ENCODE measurements at regions not wholly inside any gene's neighbourhood (a gene's known extent, or its start where the extent isn't known, plus 50 kb on each side); places are given as distances from the start of the nearest gene placed in this dataset.
"Not testable (repeated sequence)": the region's sequence is repeated elsewhere in the genome, so short reads cannot be mapped to it uniquely, and the experiment has no call there.

GRCh38 chr5:36406023-36406422, 104.3 kb upstream of the RANBP3L start:
- no peak overlapping the region for H3K27ac ChIP-seq
- no peak for TF ChIP-seq CTCF (IDR thresholded peaks at IDR 0.05)
- no peak overlapping the region for H3K4me3 ChIP-seq (ENCODE audit: low read depth in 1 of 2, low read length in 1 of 2)
- H3K4me1 ChIP-seq (ENCODE audit: control insufficient read depth in 1 of 2, insufficient read depth in 1 of 2, low read depth in 1 of 2, low read length in 1 of 2) = peaks cover 0 to 5% of the 10 kb centered on the region in 2 experiments
- no peaks in the 10 kb centered on the region for H3K27me3 ChIP-seq
- H3K9me3 ChIP-seq = no peaks in the 10 kb centered on the region
- no peaks in the 10 kb centered on the region for H3K36me3 ChIP-seq

GRCh38 chr5:36407396-36407795, 105.7 kb upstream of the RANBP3L start:
- Histone ChIP-seq H3K27me3 (no peaks in the 10 kb centered on the region), H3K36me3 (no peaks in the 10 kb centered on the region), H3K27ac (no peak overlapping the region), H3K4me3 (ENCODE audit: low read depth in 1 of 2, low read length in 1 of 2) (no peak overlapping the region), H3K9me3 (no peaks in the 10 kb centered on the region), H3K4me1 (ENCODE audit: control insufficient read depth in 1 of 2, insufficient read depth in 1 of 2, low read depth in 1 of 2, low read length in 1 of 2) (peaks cover 0 to 5% of the 10 kb centered on the region in 2 experiments)
- TF ChIP-seq CTCF (IDR thresholded peaks at IDR 0.05) = no peak

GRCh38 chr5:36409711-36410110, 108.0 kb upstream of the RANBP3L start:
- H3K36me3 ChIP-seq; H3K4me1 ChIP-seq (ENCODE audit: control insufficient read depth in 1 of 2, insufficient read depth in 1 of 2, low read depth in 1 of 2, low read length in 1 of 2); H3K27me3 ChIP-seq; H3K9me3 ChIP-seq; H3K4me3 ChIP-seq (ENCODE audit: low read depth in 1 of 2, low read length in 1 of 2); H3K27ac ChIP-seq: not testable (repeated sequence)

- not testable (repeated sequence) for H3K4me1 ChIP-seq (ENCODE audit: control insufficient read depth in 1 of 2, insufficient read depth in 1 of 2, low read depth in 1 of 2, low read length in 1 of 2); H3K9me3 ChIP-seq; H3K27ac ChIP-seq; H3K36me3 ChIP-seq; H3K4me3 ChIP-seq (ENCODE audit: low read depth in 1 of 2, low read length in 1 of 2); H3K27me3 ChIP-seq
Observed at GRCh38 chr5:36410672-36411071, 109.0 kb upstream of the RANBP3L start.

GRCh38 chr5:36414869-36415282, 113.2 kb upstream of the RANBP3L start:
- Histone ChIP-seq H3K27ac (no peak overlapping the region), H3K4me3 (ENCODE audit: low read depth in 1 of 2, low read length in 1 of 2) (no peak overlapping the region), H3K9me3 (no peaks in the 10 kb centered on the region), H3K27me3 (no peaks in the 10 kb centered on the region), H3K4me1 (ENCODE audit: control insufficient read depth in 1 of 2, insufficient read depth in 1 of 2, low read depth in 1 of 2, low read length in 1 of 2) (no peaks in the 10 kb centered on the region), H3K36me3 (no peaks in the 10 kb centered on the region)
- TF ChIP-seq CTCF (IDR thresholded peaks at IDR 0.05) = no peak

- Histone ChIP-seq H3K27ac (no peak overlapping the region), H3K9me3 (no peaks in the 10 kb centered on the region), H3K36me3 (no peaks in the 10 kb centered on the region), H3K27me3 (no peaks in the 10 kb centered on the region), H3K4me3 (ENCODE audit: low read depth in 1 of 2, low read length in 1 of 2) (no peak overlapping the region), H3K4me1 (ENCODE audit: control insufficient read depth in 1 of 2, insufficient read depth in 1 of 2, low read depth in 1 of 2, low read length in 1 of 2) (no peaks in the 10 kb centered on the region)
- no peak for TF ChIP-seq CTCF (IDR thresholded peaks at IDR 0.05)
Observed at GRCh38 chr5:36416605-36417004, 114.9 kb upstream of the RANBP3L start.

GRCh38 chr5:36417221-36417620, 115.5 kb upstream of the RANBP3L start:
- no peaks in the 10 kb centered on the region for H3K27me3 ChIP-seq
- no peak overlapping the region for H3K27ac ChIP-seq
- no peaks in the 10 kb centered on the region for H3K9me3 ChIP-seq
- H3K36me3 ChIP-seq = no peaks in the 10 kb centered on the region
- H3K4me3 ChIP-seq (ENCODE audit: low read depth in 1 of 2, low read length in 1 of 2) = no peak overlapping the region
- no peaks in the 10 kb centered on the region for H3K4me1 ChIP-seq (ENCODE audit: control insufficient read depth in 1 of 2, insufficient read depth in 1 of 2, low read depth in 1 of 2, low read length in 1 of 2)
- TF ChIP-seq CTCF (IDR thresholded peaks at IDR 0.05) = no peak
